DND-41 (cell line): ENCODE measurements at regions not wholly inside any gene's neighbourhood (a gene's known extent, or its start where the extent isn't known, plus 50 kb on each side); places are given as distances from the start of the nearest gene placed in this dataset.

Source experiments
- CTCF ChIP-seq: IDR thresholded peaks from 2 replicates; pipeline ENCODE4 v1.5.1; 2012; ENCODE audit warnings: borderline replicate concordance, low read length, moderate library complexity, mild to moderate bottlenecking; ENCODE audit not compliant: poor library complexity, severe bottlenecking; ENCODE audit errors: extremely low read depth
- EZH2 ChIP-seq: IDR thresholded peaks from 3 replicates; pipeline ENCODE4 v1.6.1; 2012; ENCODE audit warnings: borderline replicate concordance, low read depth, mild to moderate bottlenecking, moderate library complexity, low read length, inconsistent platforms; ENCODE audit not compliant: severe bottlenecking

- no peak for TF ChIP-seq CTCF
- no peak for TF ChIP-seq EZH2
Measured at GRCh38 chr1:114270282-114270681, 116.6 kb upstream of the SYT6 start.
